Neural progenitor cell (in vitro differentiated cells): ENCODE measurements at regions not wholly inside any gene's neighbourhood (a gene's known extent, or its start where the extent isn't known, plus 50 kb on each side); places are given as distances from the start of the nearest gene placed in this dataset.

Experiments used
- DNase-seq: peaks from one replicate; pipeline ENCODE4 v3.0.0-alpha.2; 2016; ENCODE audit warnings: low spot score
- H2AFZ ChIP-seq: fragments of 200-600 bp; sonication (generic); replicated peaks from 2 replicates; pipeline ENCODE4 v1.6.1; 2016; ENCODE audit warnings: antibody characterized with exemption
- H3F3A ChIP-seq: fragments of 200-600 bp; sonication (generic); 2 replicates; pipeline ENCODE4 v1.6.1; 2016; ENCODE audit warnings: antibody characterized with exemption, low read depth
- H3K27ac ChIP-seq: fragments of 200-600 bp; sonication (generic); 2 replicates; pipeline ENCODE4 v1.5.1; 2016; ENCODE audit warnings: mild to moderate bottlenecking
- H3K27me3 ChIP-seq: fragments of 200-600 bp; sonication (generic); 2 replicates; pipeline ENCODE4 v1.6.1; 2016; ENCODE audit warnings: mild to moderate bottlenecking, moderate library complexity
- H3K36me3 ChIP-seq: fragments of 200-600 bp; sonication (generic); 2 replicates; pipeline ENCODE4 v1.5.1; 2016
- H3K4me1 ChIP-seq: fragments of 200-600 bp; sonication (generic); 2 replicates; pipeline ENCODE4 v1.6.1; 2016; ENCODE audit warnings: mixed run types
- H3K4me2 ChIP-seq: fragments of 200-600 bp; sonication (generic); 2 replicates; pipeline ENCODE4 v1.6.1; 2016
- H3K4me3 ChIP-seq: fragments of 200-600 bp; sonication (generic); 2 replicates; pipeline ENCODE4 v1.5.1; 2016
- H3K79me2 ChIP-seq: fragments of 200-600 bp; sonication (generic); 2 replicates; pipeline ENCODE4 v1.6.1; 2016; ENCODE audit warnings: low read depth
- H3K9ac ChIP-seq: fragments of 200-600 bp; sonication (generic); 2 replicates; pipeline ENCODE4 v1.6.1; 2016
- H3K9me3 ChIP-seq: fragments of 200-600 bp; sonication (generic); 2 replicates; pipeline ENCODE4 v1.5.1; 2016; ENCODE audit warnings: low read depth
- H4K20me1 ChIP-seq: fragments of 200-600 bp; sonication (generic); 2 replicates; pipeline ENCODE4 v1.6.1; 2016; ENCODE audit warnings: low read depth
- H3K27ac Mint-ChIP-seq: 3 replicates; pipeline ENCODE4 v1.8.0; 2021; ENCODE audit warnings: mixed read lengths
- H3K27me3 Mint-ChIP-seq: 2 replicates; pipeline ENCODE4 v1.8.0; 2022; ENCODE audit warnings: low read depth, mild to moderate bottlenecking, inconsistent platforms, moderate library complexity, mixed read lengths; ENCODE audit not compliant: insufficient read depth
- H3K36me3 Mint-ChIP-seq: 3 replicates; pipeline ENCODE4 v1.8.0; 2021; ENCODE audit warnings: mixed read lengths
- H3K4me1 Mint-ChIP-seq: 3 replicates; pipeline ENCODE4 v1.8.0; 2021; ENCODE audit warnings: mixed read lengths
- H3K4me3 Mint-ChIP-seq: 3 replicates; pipeline ENCODE4 v1.8.0; 2021; ENCODE audit warnings: mild to moderate bottlenecking, moderate library complexity, mixed read lengths
- H3K9me3 Mint-ChIP-seq: 3 replicates; pipeline ENCODE4 v1.8.0; 2020; ENCODE audit warnings: mixed read lengths
- CTCF ChIP-seq: fragments of 200-600 bp; sonication (generic); IDR thresholded peaks from 2 replicates; pipeline ENCODE4 v1.5.1; 2017; ENCODE audit warnings: antibody characterized with exemption, mild to moderate bottlenecking
- EZH2 ChIP-seq: fragments of 200-600 bp; sonication (generic); IDR thresholded peaks from 2 replicates; pipeline ENCODE4 v1.6.1; 2017; ENCODE audit warnings: antibody characterized with exemption, mild to moderate bottlenecking, moderate library complexity
- EZH2phosphoT487 ChIP-seq: fragments of 200-600 bp; sonication (generic); IDR thresholded peaks from 2 replicates; pipeline ENCODE4 v1.6.1; 2017; ENCODE audit warnings: antibody characterized with exemption

- TF ChIP-seq EZH2 (no peak), EZH2phosphoT487 (no peak), CTCF (no peak)
Observed at GRCh38 chr6:9373308-9373707, 938.0 kb upstream of the SLC35B3 start.

GRCh38 chr6:9370480-9370879 is 935.1 kb upstream of the SLC35B3 start:
- H3K36me3 Mint-ChIP-seq, result no peaks in the 10 kb centered on the region
- no peak overlapping the region for H3K4me3 Mint-ChIP-seq
- Histone ChIP-seq H3F3A (no peaks in the 10 kb centered on the region), H3K27me3 (no peaks in the 10 kb centered on the region), H3K4me3 (no peak overlapping the region), H3K4me1 (no peaks in the 10 kb centered on the region), H3K9ac (no peak overlapping the region), H4K20me1 (no peaks in the 10 kb centered on the region), H2AFZ (no peak overlapping the region), H3K9me3 (no peaks in the 10 kb centered on the region), H3K36me3 (no peaks in the 10 kb centered on the region), H3K79me2 (no peaks in the 10 kb centered on the region), H3K27ac (no peak overlapping the region), H3K4me2 (no peak overlapping the region)
- no peak overlapping the region for H3K27ac Mint-ChIP-seq
- peaks cover 2% of the 10 kb centered on the region for H3K27me3 Mint-ChIP-seq
- no peak for DNase-seq
- TF ChIP-seq CTCF (no peak), EZH2phosphoT487 (no peak), EZH2 (no peak)
- H3K9me3 Mint-ChIP-seq, result peaks cover 3% of the 10 kb centered on the region
- no peaks in the 10 kb centered on the region for H3K4me1 Mint-ChIP-seq

More at GRCh38 chr6:9373308-9373707, 938.0 kb upstream of the SLC35B3 start:
- Mint-ChIP-seq H3K4me1 (no peaks in the 10 kb centered on the region), H3K4me3 (no peak overlapping the region), H3K27ac (no peak overlapping the region), H3K9me3 (no peaks in the 10 kb centered on the region), H3K36me3 (no peaks in the 10 kb centered on the region), H3K27me3 (peaks cover under 1% of the 10 kb centered on the region)
- no peak overlapping the region for H3K4me2 ChIP-seq
- H3K9me3 ChIP-seq, result no peaks in the 10 kb centered on the region
- H3K4me1 ChIP-seq, result no peaks in the 10 kb centered on the region
- H3K4me3 ChIP-seq, result no peak overlapping the region
- no peaks in the 10 kb centered on the region for H3K79me2 ChIP-seq
- H4K20me1 ChIP-seq, result no peaks in the 10 kb centered on the region
- H3K36me3 ChIP-seq, result no peaks in the 10 kb centered on the region
- no peaks in the 10 kb centered on the region for H3K27me3 ChIP-seq
- no peak overlapping the region for H3K27ac ChIP-seq
- H2AFZ ChIP-seq, result no peak overlapping the region
- no peak for DNase-seq
- no peaks in the 10 kb centered on the region for H3F3A ChIP-seq
- H3K9ac ChIP-seq, result no peak overlapping the region

- H3K36me3 ChIP-seq, result no peaks in the 10 kb centered on the region
- no peak overlapping the region for H3K4me3 ChIP-seq
- no peaks in the 10 kb centered on the region for H3F3A ChIP-seq
- H3K4me1 Mint-ChIP-seq, result no peaks in the 10 kb centered on the region
- no peaks in the 10 kb centered on the region for H3K27me3 ChIP-seq
- TF ChIP-seq EZH2phosphoT487 (no peak), EZH2 (no peak), CTCF (no peak)
- no peaks in the 10 kb centered on the region for H3K79me2 ChIP-seq
- H3K4me1 ChIP-seq, result no peaks in the 10 kb centered on the region
- no peak for DNase-seq
- peaks cover 10% of the 10 kb centered on the region for H3K9me3 Mint-ChIP-seq
- H3K27ac Mint-ChIP-seq, result no peak overlapping the region
- H3K27me3 Mint-ChIP-seq, result peaks cover 2% of the 10 kb centered on the region
- no peak overlapping the region for H3K4me2 ChIP-seq
- H3K36me3 Mint-ChIP-seq, result no peaks in the 10 kb centered on the region
- H3K27ac ChIP-seq, result no peak overlapping the region
- H4K20me1 ChIP-seq, result no peaks in the 10 kb centered on the region
- no peak overlapping the region for H2AFZ ChIP-seq
- no peaks in the 10 kb centered on the region for H3K9me3 ChIP-seq
- H3K9ac ChIP-seq, result no peak overlapping the region
- H3K4me3 Mint-ChIP-seq, result no peak overlapping the region
Observed at GRCh38 chr6:9365378-9365777, 930.0 kb upstream of the SLC35B3 start.

- Mint-ChIP-seq H3K9me3 (peaks cover 18% of the 10 kb centered on the region), H3K27ac (no peak overlapping the region), H3K27me3 (no peaks in the 10 kb centered on the region), H3K36me3 (peaks cover 2% of the 10 kb centered on the region), H3K4me1 (no peaks in the 10 kb centered on the region), H3K4me3 (no peak overlapping the region)
- no peak for DNase-seq
- Histone ChIP-seq H3K36me3 (no peaks in the 10 kb centered on the region), H3K4me1 (no peaks in the 10 kb centered on the region), H3K9ac (no peak overlapping the region), H3K4me3 (no peak overlapping the region), H3F3A (no peaks in the 10 kb centered on the region), H3K79me2 (no peaks in the 10 kb centered on the region), H3K9me3 (peaks cover 8% of the 10 kb centered on the region), H4K20me1 (no peaks in the 10 kb centered on the region), H3K27ac (no peak overlapping the region), H3K27me3 (no peaks in the 10 kb centered on the region), H2AFZ (no peak overlapping the region), H3K4me2 (no peak overlapping the region)
- TF ChIP-seq EZH2phosphoT487, result no peak
- no peak for TF ChIP-seq EZH2
- TF ChIP-seq CTCF, result no peak
Observed at GRCh38 chr6:9361749-9362148, 926.4 kb upstream of the SLC35B3 start.
